Endothelial cell (in vitro differentiated cells): ENCODE measurements at regions not wholly inside any gene's neighbourhood (a gene's known extent, or its start where the extent isn't known, plus 50 kb on each side); places are given as distances from the start of the nearest gene placed in this dataset.

Experiments used
- DNase-seq: peaks from one replicate; pipeline ENCODE4 v3.0.0; 2021; ENCODE audit warnings: low spot score
- H3K27ac Mint-ChIP-seq: one replicate; pipeline ENCODE4 v1.8.0; 2021; ENCODE audit warnings: mixed read lengths, inconsistent platforms; ENCODE audit not compliant: unreplicated experiment
- H3K27me3 Mint-ChIP-seq: one replicate; pipeline ENCODE4 v1.8.0; 2021; ENCODE audit warnings: mild to moderate bottlenecking, moderate library complexity, mixed read lengths, inconsistent platforms; ENCODE audit not compliant: unreplicated experiment
- H3K36me3 Mint-ChIP-seq: one replicate; pipeline ENCODE4 v1.8.0; 2021; ENCODE audit warnings: mild to moderate bottlenecking, low read depth, mixed read lengths, inconsistent platforms; ENCODE audit not compliant: unreplicated experiment
- H3K4me1 Mint-ChIP-seq: one replicate; pipeline ENCODE4 v1.8.0; 2021; ENCODE audit warnings: mild to moderate bottlenecking, mixed read lengths, inconsistent platforms; ENCODE audit not compliant: unreplicated experiment
- H3K4me3 Mint-ChIP-seq: one replicate; pipeline ENCODE4 v1.8.0; 2021; ENCODE audit warnings: mild to moderate bottlenecking, mixed read lengths, inconsistent platforms; ENCODE audit not compliant: unreplicated experiment
- H3K9me3 Mint-ChIP-seq: one replicate; pipeline ENCODE4 v1.8.0; 2021; ENCODE audit warnings: mixed read lengths, inconsistent platforms; ENCODE audit not compliant: unreplicated experiment
- TF ChIP-seq, protein P1 (sequence below): fragments of 200-600 bp; sonication (generic); IDR thresholded peaks from one replicate; pipeline ENCODE4 v1.5.0; 2021; ENCODE audit warnings: antibody characterized with exemption; ENCODE audit not compliant: unreplicated experiment

DNA sequence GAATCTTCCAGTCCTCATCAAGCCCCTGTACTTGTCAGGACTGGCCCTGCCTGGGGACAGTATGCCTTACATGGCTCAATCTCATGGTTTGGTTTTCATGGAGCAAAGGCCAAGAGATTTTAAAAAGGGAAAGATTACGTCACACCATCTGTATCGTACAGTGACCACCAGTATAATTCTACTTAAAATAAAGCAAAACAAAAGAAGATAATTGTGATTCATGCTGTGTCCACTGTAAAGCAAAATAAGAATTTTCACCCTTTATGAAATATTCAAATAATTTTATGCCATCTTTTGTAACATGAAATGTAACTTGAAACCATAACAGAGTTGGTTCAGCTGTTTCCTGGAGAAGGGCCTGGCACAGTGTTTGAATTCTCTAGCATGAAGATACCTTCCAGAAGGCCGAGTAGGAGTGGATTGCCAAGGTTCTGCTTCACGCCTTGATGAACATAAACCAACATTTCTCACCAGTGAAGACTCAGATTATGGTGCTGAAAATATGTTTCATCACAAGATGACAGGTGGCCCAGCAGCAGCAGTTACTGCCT lies 486.5 kb downstream of the RFPL4B start:
- no peak for DNase-seq
- Mint-ChIP-seq H3K4me3 (no peak overlapping the region), H3K36me3 (no peaks in the 10 kb centered on the region), H3K4me1 (peaks cover 6% of the 10 kb centered on the region), H3K27me3 (no peaks in the 10 kb centered on the region), H3K9me3 (no peaks in the 10 kb centered on the region), H3K27ac (no peak overlapping the region)
- TF ChIP-seq, protein P1, sequence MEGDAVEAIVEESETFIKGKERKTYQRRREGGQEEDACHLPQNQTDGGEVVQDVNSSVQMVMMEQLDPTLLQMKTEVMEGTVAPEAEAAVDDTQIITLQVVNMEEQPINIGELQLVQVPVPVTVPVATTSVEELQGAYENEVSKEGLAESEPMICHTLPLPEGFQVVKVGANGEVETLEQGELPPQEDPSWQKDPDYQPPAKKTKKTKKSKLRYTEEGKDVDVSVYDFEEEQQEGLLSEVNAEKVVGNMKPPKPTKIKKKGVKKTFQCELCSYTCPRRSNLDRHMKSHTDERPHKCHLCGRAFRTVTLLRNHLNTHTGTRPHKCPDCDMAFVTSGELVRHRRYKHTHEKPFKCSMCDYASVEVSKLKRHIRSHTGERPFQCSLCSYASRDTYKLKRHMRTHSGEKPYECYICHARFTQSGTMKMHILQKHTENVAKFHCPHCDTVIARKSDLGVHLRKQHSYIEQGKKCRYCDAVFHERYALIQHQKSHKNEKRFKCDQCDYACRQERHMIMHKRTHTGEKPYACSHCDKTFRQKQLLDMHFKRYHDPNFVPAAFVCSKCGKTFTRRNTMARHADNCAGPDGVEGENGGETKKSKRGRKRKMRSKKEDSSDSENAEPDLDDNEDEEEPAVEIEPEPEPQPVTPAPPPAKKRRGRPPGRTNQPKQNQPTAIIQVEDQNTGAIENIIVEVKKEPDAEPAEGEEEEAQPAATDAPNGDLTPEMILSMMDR: no peak

GRCh38 chr6:112835078-112835477 lies 487.9 kb downstream of the RFPL4B start:
- H3K36me3 Mint-ChIP-seq: no peaks in the 10 kb centered on the region
- H3K4me3 Mint-ChIP-seq: no peak overlapping the region
- no peaks in the 10 kb centered on the region for H3K4me1 Mint-ChIP-seq
- no peak for DNase-seq
- TF ChIP-seq, protein P1: no peak
- H3K9me3 Mint-ChIP-seq: no peaks in the 10 kb centered on the region
- H3K27ac Mint-ChIP-seq: no peak overlapping the region
- H3K27me3 Mint-ChIP-seq: no peaks in the 10 kb centered on the region

GRCh38 chr6:112839525-112839961 lies 492.4 kb downstream of the RFPL4B start:
- no peaks in the 10 kb centered on the region for H3K36me3 Mint-ChIP-seq
- H3K4me1 Mint-ChIP-seq: peaks cover 2% of the 10 kb centered on the region
- no peaks in the 10 kb centered on the region for H3K9me3 Mint-ChIP-seq
- no peak overlapping the region for H3K27ac Mint-ChIP-seq
- no peak for DNase-seq
- TF ChIP-seq, protein P1: no peak
- H3K27me3 Mint-ChIP-seq: no peaks in the 10 kb centered on the region
- no peak overlapping the region for H3K4me3 Mint-ChIP-seq

DNA sequence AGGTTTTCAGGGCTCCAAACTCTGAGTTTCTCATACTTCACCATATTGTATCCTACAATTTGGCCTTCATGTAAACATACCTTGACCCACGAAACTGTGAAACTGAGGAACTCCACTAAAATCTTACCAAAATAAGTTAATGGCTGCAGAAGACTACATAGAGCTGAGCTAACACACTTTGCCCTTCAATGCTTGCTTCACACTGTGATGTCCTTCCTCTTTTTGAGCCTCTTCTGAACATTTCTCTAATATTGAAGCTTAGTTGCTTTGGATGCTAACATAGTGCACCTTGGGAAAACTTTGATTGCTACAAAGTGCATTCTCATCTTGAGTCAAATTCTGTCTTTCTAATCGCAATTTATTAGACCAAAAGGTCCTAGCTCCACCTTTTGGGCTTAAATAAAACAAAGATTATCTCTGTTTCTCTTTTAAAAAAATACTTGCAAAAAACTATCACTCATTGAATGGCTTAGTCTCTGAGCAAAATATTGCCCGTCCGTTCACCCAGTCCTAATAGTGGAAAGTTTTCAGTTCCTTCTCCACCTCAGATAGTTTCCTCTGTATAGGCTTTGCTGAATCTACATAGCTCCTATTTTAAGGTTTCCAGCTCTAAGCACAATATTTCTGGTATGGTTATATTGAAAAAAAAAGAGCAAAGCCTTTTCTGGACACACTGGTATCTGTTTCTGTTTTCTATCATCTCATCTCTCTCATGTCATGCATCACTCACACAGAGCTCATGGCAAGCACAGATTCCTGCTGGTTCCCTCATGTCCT lies 494.6 kb downstream of the RFPL4B start:
- TF ChIP-seq, protein P1: no peak
- Mint-ChIP-seq H3K4me3 (no peak overlapping the region), H3K4me1 (peaks cover 2% of the 10 kb centered on the region), H3K9me3 (no peaks in the 10 kb centered on the region), H3K27ac (no peak overlapping the region), H3K27me3 (no peaks in the 10 kb centered on the region), H3K36me3 (no peaks in the 10 kb centered on the region)
- DNase-seq: no peak

GRCh38 chr6:112842330-112842685 lies 495.2 kb downstream of the RFPL4B start:
- no peaks in the 10 kb centered on the region for H3K9me3 Mint-ChIP-seq
- no peak overlapping the region for H3K27ac Mint-ChIP-seq
- DNase-seq: no peak
- H3K4me3 Mint-ChIP-seq: no peak overlapping the region
- H3K27me3 Mint-ChIP-seq: no peaks in the 10 kb centered on the region
- TF ChIP-seq, protein P1: no peak
- H3K4me1 Mint-ChIP-seq: peaks cover 2% of the 10 kb centered on the region
- no peaks in the 10 kb centered on the region for H3K36me3 Mint-ChIP-seq
